ENCODE measurements at regions not wholly inside any gene's neighbourhood (a gene's known extent, or its start where the extent isn't known, plus 50 kb on each side); places are given as distances from the start of the nearest gene placed in this dataset.

DNA sequence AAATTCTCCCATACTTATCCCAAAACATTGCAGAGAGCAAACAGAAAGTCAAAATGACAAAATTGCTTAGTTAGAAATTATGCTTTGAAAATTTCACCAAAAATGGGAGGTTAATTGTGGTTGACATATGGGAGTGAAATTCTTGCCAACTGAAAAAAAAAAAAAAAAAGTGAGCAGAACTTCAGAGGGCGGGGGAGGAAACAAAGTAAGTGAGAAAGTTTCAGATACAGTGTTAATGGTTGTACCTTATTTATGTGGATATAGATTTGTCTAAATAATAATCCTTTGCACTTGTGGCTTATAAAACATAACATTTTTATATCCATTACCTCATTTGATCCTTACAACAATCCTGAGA is 91.5 kb upstream of the RAP2B start:
- TF ChIP-seq, protein P1, sequence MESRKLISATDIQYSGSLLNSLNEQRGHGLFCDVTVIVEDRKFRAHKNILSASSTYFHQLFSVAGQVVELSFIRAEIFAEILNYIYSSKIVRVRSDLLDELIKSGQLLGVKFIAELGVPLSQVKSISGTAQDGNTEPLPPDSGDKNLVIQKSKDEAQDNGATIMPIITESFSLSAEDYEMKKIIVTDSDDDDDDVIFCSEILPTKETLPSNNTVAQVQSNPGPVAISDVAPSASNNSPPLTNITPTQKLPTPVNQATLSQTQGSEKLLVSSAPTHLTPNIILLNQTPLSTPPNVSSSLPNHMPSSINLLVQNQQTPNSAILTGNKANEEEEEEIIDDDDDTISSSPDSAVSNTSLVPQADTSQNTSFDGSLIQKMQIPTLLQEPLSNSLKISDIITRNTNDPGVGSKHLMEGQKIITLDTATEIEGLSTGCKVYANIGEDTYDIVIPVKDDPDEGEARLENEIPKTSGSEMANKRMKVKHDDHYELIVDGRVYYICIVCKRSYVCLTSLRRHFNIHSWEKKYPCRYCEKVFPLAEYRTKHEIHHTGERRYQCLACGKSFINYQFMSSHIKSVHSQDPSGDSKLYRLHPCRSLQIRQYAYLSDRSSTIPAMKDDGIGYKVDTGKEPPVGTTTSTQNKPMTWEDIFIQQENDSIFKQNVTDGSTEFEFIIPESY (IDR thresholded peaks at IDR 0.05; ENCODE audit: extremely low read depth, insufficient replicate concordance, low read length) = no peak
- TF ChIP-seq RAD21 (IDR thresholded peaks at IDR 0.05; ENCODE audit: low read depth) = no peak
- no peak for TF ChIP-seq ZNF274 (IDR thresholded peaks at IDR 0.05; ENCODE audit: low read depth, low read length)
- TF ChIP-seq, protein P2, sequence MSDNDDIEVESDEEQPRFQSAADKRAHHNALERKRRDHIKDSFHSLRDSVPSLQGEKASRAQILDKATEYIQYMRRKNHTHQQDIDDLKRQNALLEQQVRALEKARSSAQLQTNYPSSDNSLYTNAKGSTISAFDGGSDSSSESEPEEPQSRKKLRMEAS (IDR thresholded peaks at IDR 0.05) = no peak
